Choroid plexus epithelial cell (primary cell): ENCODE measurements at regions not wholly inside any gene's neighbourhood (a gene's known extent, or its start where the extent isn't known, plus 50 kb on each side); places are given as distances from the start of the nearest gene placed in this dataset.

Experiments
- DNase-seq: peaks from one replicate; pipeline ENCODE4 v3.0.0-alpha.2; 2010; ENCODE audit warnings: low read depth
- H3K4me3 ChIP-seq: 2 replicates; pipeline ENCODE4 v1.5.1; 2011; ENCODE audit warnings: low read depth, mild to moderate bottlenecking, control low read depth, low read length, moderate library complexity
- CTCF ChIP-seq: conservative IDR thresholded peaks from 2 replicates; pipeline ENCODE4 v1.5.1; 2011; ENCODE audit warnings: low read depth, mild to moderate bottlenecking, control low read depth, inconsistent platforms, low read length, moderate library complexity

DNA sequence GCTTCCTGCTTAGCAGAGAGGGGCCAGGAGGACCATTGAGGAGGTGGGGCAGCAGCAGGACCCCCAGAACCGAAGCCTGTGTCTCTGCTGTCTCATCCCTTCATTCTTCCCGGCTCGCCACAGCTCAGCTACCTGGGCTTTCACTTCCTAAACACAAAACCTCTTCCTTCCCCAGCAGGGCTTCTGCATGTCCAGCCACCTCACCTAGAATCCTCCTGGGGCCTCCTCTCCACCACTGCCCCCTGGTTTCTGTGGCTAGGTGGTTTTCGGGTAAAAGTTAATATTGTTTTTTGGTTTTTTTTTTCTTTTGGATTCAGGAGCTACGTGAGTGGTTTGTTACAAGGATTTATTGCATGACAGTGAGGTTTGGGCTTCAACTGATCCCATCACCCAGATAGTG lies 61.8 kb upstream of the PABPC3 start:
- TF ChIP-seq CTCF = no peak

GRCh38 chr13:25037057-25037813 lies 58.7 kb upstream of the PABPC3 start:
- peak; percentile 85 for DNase-seq
- peak; percentile 81 for TF ChIP-seq CTCF
- H3K4me3 ChIP-seq = no peak overlapping the region

More for the DNA sequence above, 61.8 kb upstream of the PABPC3 start:
- DNase-seq = no peak
- no peak overlapping the region for H3K4me3 ChIP-seq

DNA sequence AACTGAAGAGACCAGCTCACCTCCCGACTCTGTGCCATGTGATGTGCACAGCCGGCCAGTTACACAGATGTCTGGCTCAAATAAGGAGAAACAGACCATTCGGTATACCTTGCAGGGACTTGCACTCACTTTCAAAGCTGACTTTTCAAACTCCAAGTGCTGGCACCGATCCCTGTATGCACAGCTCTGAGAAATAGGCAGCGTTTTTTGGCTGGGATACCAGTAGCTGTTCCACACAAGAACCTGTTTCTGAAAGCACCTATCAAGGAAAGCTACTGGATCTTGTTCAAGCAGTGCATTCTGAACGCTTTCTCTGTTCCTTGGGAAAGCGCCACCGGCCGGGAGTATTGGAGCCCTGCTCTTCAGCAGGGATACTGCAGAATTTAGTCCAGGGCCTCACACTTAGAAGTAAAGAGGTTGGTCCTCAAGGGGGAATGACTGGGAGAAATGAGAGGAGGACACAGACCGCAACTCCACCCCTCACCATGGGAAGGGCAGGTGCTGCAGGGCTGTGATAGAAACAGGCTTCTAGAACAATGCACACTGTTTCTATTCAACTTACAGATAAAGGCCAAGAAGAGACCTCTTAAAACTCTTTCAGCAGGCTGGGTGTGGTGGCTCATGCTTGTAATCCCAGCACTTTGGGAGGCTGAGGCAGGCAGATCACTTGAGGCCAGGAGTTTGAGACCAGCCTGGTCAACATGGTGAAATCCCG lies 53.6 kb upstream of the PABPC3 start:
- no peak for TF ChIP-seq CTCF
- DNase-seq = no peak
- H3K4me3 ChIP-seq = no peak overlapping the region

DNA sequence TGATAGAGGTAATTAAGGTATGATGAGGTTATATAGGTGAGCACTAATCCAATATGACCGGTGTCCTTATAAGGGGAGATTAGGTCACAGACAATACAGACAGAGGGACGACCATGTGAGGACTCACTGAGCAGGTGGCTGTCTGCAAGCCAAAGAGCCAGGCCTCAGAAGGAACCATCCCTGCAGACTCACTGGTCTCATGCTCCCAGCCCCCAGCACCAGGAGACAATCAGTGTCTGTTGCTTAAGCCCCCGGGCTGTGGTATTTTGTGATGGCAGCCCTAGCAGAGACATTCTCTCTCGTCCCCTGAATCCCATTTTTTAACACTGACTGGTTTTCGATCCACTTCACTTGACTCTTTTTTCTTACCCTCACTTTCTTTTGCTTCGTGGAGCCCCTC lies 51.9 kb upstream of the PABPC3 start:
- no peak for DNase-seq

More for the DNA sequence above, 51.9 kb upstream of the PABPC3 start:
- H3K4me3 ChIP-seq = no peak overlapping the region
- no peak for TF ChIP-seq CTCF
